Hepatocyte (in vitro differentiated cells): ENCODE measurements at regions not wholly inside any gene's neighbourhood (a gene's known extent, or its start where the extent isn't known, plus 50 kb on each side); places are given as distances from the start of the nearest gene placed in this dataset.

Experiments
- EZH2 ChIP-seq: fragments of 200-600 bp; sonication (generic); IDR thresholded peaks from 2 replicates; pipeline ENCODE4 v1.6.1; 2016; ENCODE audit warnings: antibody characterized with exemption, mild to moderate bottlenecking, borderline replicate concordance
- EZH2phosphoT487 ChIP-seq: fragments of 200-600 bp; sonication (generic); IDR thresholded peaks from one replicate; pipeline ENCODE4 v1.6.1; 2018; ENCODE audit warnings: antibody characterized with exemption, mild to moderate bottlenecking, low read depth, moderate library complexity; ENCODE audit not compliant: unreplicated experiment, severe bottlenecking
- TF ChIP-seq, protein P1 (sequence below): fragments of 200-600 bp; sonication (generic); IDR thresholded peaks from 2 replicates; pipeline ENCODE4 v1.5.1; 2016; ENCODE audit warnings: antibody characterized with exemption, mild to moderate bottlenecking; ENCODE audit not compliant: poor library complexity

DNA sequence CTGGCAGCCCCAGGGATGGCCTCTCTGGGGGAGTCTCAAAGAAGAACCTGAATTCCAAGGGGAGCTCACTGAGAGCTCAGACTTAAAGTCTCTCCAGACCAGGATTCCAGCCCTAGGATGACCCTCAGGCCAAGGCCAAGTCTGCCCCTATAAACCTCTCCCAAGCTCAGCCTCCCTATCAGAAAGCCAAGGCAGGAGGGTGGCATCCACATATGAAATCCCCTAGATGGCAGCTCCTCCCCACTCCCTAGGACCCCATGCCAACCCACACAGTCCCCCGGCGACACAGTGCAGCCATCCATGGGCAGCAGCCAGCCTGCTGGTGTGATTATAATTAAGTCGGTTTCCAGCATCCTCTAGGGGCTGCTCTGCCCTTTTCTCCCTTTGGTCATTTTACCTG is 269.9 kb downstream of the CDK5RAP2 start:
- TF ChIP-seq, protein P1, sequence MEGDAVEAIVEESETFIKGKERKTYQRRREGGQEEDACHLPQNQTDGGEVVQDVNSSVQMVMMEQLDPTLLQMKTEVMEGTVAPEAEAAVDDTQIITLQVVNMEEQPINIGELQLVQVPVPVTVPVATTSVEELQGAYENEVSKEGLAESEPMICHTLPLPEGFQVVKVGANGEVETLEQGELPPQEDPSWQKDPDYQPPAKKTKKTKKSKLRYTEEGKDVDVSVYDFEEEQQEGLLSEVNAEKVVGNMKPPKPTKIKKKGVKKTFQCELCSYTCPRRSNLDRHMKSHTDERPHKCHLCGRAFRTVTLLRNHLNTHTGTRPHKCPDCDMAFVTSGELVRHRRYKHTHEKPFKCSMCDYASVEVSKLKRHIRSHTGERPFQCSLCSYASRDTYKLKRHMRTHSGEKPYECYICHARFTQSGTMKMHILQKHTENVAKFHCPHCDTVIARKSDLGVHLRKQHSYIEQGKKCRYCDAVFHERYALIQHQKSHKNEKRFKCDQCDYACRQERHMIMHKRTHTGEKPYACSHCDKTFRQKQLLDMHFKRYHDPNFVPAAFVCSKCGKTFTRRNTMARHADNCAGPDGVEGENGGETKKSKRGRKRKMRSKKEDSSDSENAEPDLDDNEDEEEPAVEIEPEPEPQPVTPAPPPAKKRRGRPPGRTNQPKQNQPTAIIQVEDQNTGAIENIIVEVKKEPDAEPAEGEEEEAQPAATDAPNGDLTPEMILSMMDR, result no peak
- no peak for TF ChIP-seq EZH2phosphoT487
- TF ChIP-seq EZH2, result no peak
